ENCODE measurements at regions not wholly inside any gene's neighbourhood (a gene's known extent, or its start where the extent isn't known, plus 50 kb on each side); places are given as distances from the start of the nearest gene placed in this dataset.

GRCh38 chr6:23329086-23329485 is 759.7 kb downstream of the HDGFL1 start:
- no peaks in the 10 kb centered on the region for H4K20me1 ChIP-seq (ENCODE audit: insufficient read depth)
- no peak overlapping the region for H3K4me2 ChIP-seq (ENCODE audit: low read length)
- no peaks in the 10 kb centered on the region for H3K9me2 ChIP-seq (ENCODE audit: insufficient read depth, low read length)
- no peaks in the 10 kb centered on the region for H3K36me3 ChIP-seq (ENCODE audit: insufficient read depth, low read length)
- TF ChIP-seq MXI1 (conservative IDR thresholded peaks at IDR 0.05; ENCODE audit: poor library complexity, severe bottlenecking): no peak
- TF ChIP-seq EP300 (conservative IDR thresholded peaks at IDR 0.05; ENCODE audit: poor library complexity, severe bottlenecking): no peak
- TF ChIP-seq, protein P1, sequence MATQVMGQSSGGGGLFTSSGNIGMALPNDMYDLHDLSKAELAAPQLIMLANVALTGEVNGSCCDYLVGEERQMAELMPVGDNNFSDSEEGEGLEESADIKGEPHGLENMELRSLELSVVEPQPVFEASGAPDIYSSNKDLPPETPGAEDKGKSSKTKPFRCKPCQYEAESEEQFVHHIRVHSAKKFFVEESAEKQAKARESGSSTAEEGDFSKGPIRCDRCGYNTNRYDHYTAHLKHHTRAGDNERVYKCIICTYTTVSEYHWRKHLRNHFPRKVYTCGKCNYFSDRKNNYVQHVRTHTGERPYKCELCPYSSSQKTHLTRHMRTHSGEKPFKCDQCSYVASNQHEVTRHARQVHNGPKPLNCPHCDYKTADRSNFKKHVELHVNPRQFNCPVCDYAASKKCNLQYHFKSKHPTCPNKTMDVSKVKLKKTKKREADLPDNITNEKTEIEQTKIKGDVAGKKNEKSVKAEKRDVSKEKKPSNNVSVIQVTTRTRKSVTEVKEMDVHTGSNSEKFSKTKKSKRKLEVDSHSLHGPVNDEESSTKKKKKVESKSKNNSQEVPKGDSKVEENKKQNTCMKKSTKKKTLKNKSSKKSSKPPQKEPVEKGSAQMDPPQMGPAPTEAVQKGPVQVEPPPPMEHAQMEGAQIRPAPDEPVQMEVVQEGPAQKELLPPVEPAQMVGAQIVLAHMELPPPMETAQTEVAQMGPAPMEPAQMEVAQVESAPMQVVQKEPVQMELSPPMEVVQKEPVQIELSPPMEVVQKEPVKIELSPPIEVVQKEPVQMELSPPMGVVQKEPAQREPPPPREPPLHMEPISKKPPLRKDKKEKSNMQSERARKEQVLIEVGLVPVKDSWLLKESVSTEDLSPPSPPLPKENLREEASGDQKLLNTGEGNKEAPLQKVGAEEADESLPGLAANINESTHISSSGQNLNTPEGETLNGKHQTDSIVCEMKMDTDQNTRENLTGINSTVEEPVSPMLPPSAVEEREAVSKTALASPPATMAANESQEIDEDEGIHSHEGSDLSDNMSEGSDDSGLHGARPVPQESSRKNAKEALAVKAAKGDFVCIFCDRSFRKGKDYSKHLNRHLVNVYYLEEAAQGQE (IDR thresholded peaks at IDR 0.05; ENCODE audit: borderline replicate concordance): no peak
- no peak for TF ChIP-seq TAF1 (IDR thresholded peaks at IDR 0.05; ENCODE audit: low read depth)
- TF ChIP-seq RAD21 (conservative IDR thresholded peaks at IDR 0.05): no peak
- TF ChIP-seq POLR2AphosphoS5 (IDR thresholded peaks at IDR 0.05): no peak
- no peak for TF ChIP-seq EZH2 (IDR thresholded peaks at IDR 0.05; ENCODE audit: borderline replicate concordance, insufficient read depth, low read length, poor library complexity, severe bottlenecking)
- no peak for TF ChIP-seq SMC3 (conservative IDR thresholded peaks at IDR 0.05; ENCODE audit: poor library complexity)
- TF ChIP-seq CTCF (IDR thresholded peaks at IDR 0.05; ENCODE audit: poor library complexity, severe bottlenecking): no peak
- H3K27ac ChIP-seq (ENCODE audit: low read length): no peak overlapping the region
- H3K4me3 ChIP-seq (ENCODE audit: low read length): no peak overlapping the region
- H3K9me3 ChIP-seq (ENCODE audit: low read length): no peaks in the 10 kb centered on the region
- no peaks in the 10 kb centered on the region for H3F3A ChIP-seq (ENCODE audit: insufficient read depth, low read length, poor library complexity, severe bottlenecking)
- no peaks in the 10 kb centered on the region for H3K79me2 ChIP-seq (replicated peaks; ENCODE audit: insufficient read depth, low read length)
- H2AFZ ChIP-seq (ENCODE audit: low read depth, low read length): no peak overlapping the region
- H3K9ac ChIP-seq (ENCODE audit: low read length): no peak overlapping the region
- H3K27me3 ChIP-seq (ENCODE audit: insufficient read depth, low read depth, low read length): no peaks in the 10 kb centered on the region

DNA sequence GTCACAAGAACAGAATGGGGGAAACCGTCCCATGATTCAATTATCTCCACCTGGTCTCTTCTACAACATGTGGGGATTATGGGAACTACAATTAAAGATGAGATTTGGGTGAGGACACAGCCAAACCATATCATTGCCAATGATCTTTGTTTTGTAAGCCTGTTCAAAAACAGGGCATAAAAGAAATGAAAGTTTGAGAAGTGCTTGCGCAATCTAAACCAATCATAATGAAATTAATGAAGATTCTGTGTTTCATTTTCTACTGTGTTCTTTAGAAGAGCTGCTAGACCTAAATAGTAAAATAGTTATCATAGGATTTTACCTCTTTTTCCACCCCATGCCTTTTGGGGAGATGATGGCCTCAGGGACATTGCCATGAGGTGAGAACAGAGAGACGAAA is 761.3 kb downstream of the HDGFL1 start:
- Histone ChIP-seq H4K20me1 (ENCODE audit: insufficient read depth) (no peaks in the 10 kb centered on the region), H3K9me2 (ENCODE audit: insufficient read depth, low read length) (no peaks in the 10 kb centered on the region), H3K27ac (ENCODE audit: low read length) (no peak overlapping the region), H3K9ac (ENCODE audit: low read length) (no peak overlapping the region), H3F3A (ENCODE audit: insufficient read depth, low read length, poor library complexity, severe bottlenecking) (no peaks in the 10 kb centered on the region), H3K36me3 (ENCODE audit: insufficient read depth, low read length) (no peaks in the 10 kb centered on the region), H3K4me3 (ENCODE audit: low read length) (no peak overlapping the region), H2AFZ (ENCODE audit: low read depth, low read length) (no peak overlapping the region), H3K79me2 (replicated peaks; ENCODE audit: insufficient read depth, low read length) (no peaks in the 10 kb centered on the region), H3K9me3 (ENCODE audit: low read length) (no peaks in the 10 kb centered on the region), H3K4me2 (ENCODE audit: low read length) (no peak overlapping the region), H3K27me3 (ENCODE audit: insufficient read depth, low read depth, low read length) (no peaks in the 10 kb centered on the region)
- TF ChIP-seq POLR2AphosphoS5 (IDR thresholded peaks at IDR 0.05): no peak
- no peak for TF ChIP-seq MXI1 (conservative IDR thresholded peaks at IDR 0.05; ENCODE audit: poor library complexity, severe bottlenecking)
- TF ChIP-seq SMC3 (conservative IDR thresholded peaks at IDR 0.05; ENCODE audit: poor library complexity): no peak
- no peak for TF ChIP-seq CTCF (IDR thresholded peaks at IDR 0.05; ENCODE audit: poor library complexity, severe bottlenecking)
- no peak for TF ChIP-seq EP300 (conservative IDR thresholded peaks at IDR 0.05; ENCODE audit: poor library complexity, severe bottlenecking)
- no peak for TF ChIP-seq TAF1 (IDR thresholded peaks at IDR 0.05; ENCODE audit: low read depth)
- TF ChIP-seq EZH2 (IDR thresholded peaks at IDR 0.05; ENCODE audit: borderline replicate concordance, insufficient read depth, low read length, poor library complexity, severe bottlenecking): no peak
- TF ChIP-seq, protein P1 (IDR thresholded peaks at IDR 0.05; ENCODE audit: borderline replicate concordance): no peak
- TF ChIP-seq RAD21 (conservative IDR thresholded peaks at IDR 0.05): no peak

All from neural cell (in vitro differentiated cells).